Neutrophil (primary cell): ENCODE measurements at regions not wholly inside any gene's neighbourhood (a gene's known extent, or its start where the extent isn't known, plus 50 kb on each side); places are given as distances from the start of the nearest gene placed in this dataset.

Experiments used
- H3K27ac ChIP-seq: fragments of 200-600 bp; sonication (generic); 2 replicates; pipeline ENCODE4 v1.5.1; 2016; ENCODE audit warnings: mild to moderate bottlenecking, moderate library complexity
- H3K27me3 ChIP-seq: fragments of 200-600 bp; sonication (generic); 2 replicates; pipeline ENCODE4 v1.6.0; 2016; ENCODE audit warnings: mild to moderate bottlenecking
- H3K36me3 ChIP-seq: fragments of 200-600 bp; sonication (generic); 2 replicates; pipeline ENCODE4 v1.5.1; 2017
- H3K4me1 ChIP-seq, 2 experiments: fragments of 200-600 bp in 1 of 2; sonication (generic) in 1 of 2; 1 replicate in 1 of 2; 2 replicates in 1 of 2; pipeline versions ENCODE4 v1.5.1 to v1.6.1; 2013 to 2016; ENCODE audit warnings: low read depth in 1 of 2, low read length in 1 of 2, mild to moderate bottlenecking in 1 of 2, moderate library complexity in 1 of 2; ENCODE audit not compliant: control insufficient read depth in 1 of 2, insufficient read depth in 1 of 2
- H3K4me3 ChIP-seq, 2 experiments: fragments of 200-600 bp in 1 of 2; sonication (generic) in 1 of 2; 1 replicate in 1 of 2; 2 replicates in 1 of 2; pipeline ENCODE4 v1.5.1; 2013 to 2016; ENCODE audit warnings: low read depth in 1 of 2, low read length in 1 of 2, mild to moderate bottlenecking in 1 of 2, moderate library complexity in 1 of 2
- H3K9me3 ChIP-seq: fragments of 200-600 bp; sonication (generic); 2 replicates; pipeline ENCODE4 v1.5.1; 2016
- CTCF ChIP-seq: fragments of 200-600 bp; sonication (generic); IDR thresholded peaks from 2 replicates; pipeline ENCODE4 v1.5.1; 2016; ENCODE audit warnings: antibody characterized with exemption

DNA sequence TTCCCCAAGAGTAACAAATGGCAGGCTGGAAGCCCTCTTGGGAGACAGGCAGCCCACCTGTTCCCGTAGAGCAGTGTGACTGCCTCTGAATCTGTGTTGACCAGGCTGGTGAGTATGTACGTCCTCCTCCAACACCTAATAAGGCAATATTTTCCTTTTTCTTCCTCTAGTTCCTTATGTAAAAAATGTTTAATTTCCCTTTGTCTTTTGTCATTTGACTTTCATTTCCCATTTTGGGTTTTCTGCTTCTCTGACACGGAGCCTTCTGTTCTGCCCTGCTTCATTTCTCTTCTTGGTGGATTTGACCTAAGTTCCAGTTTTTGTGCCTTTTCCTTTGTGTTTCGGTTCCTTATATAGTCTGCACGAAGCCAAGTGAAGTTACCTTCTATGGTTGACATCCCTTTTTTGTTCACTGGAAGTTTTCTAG lies 65.8 kb upstream of the ATF3 start:
- H3K4me3 ChIP-seq = no peak overlapping the region
- H3K4me1 ChIP-seq = no peaks in the 10 kb centered on the region
- peaks cover 5% of the 10 kb centered on the region for H3K27me3 ChIP-seq
- no peak overlapping the region for H3K27ac ChIP-seq
- no peaks in the 10 kb centered on the region for H3K9me3 ChIP-seq
- no peak for TF ChIP-seq CTCF
- no peaks in the 10 kb centered on the region for H3K36me3 ChIP-seq

- peaks cover 5% of the 10 kb centered on the region for H3K27me3 ChIP-seq
- no peak for TF ChIP-seq CTCF
- no peaks in the 10 kb centered on the region for H3K4me1 ChIP-seq
- no peaks in the 10 kb centered on the region for H3K9me3 ChIP-seq
- no peak overlapping the region for H3K27ac ChIP-seq
- no peak overlapping the region for H3K4me3 ChIP-seq
- no peaks in the 10 kb centered on the region for H3K36me3 ChIP-seq
Measured at GRCh38 chr1:212544110-212544509, 64.5 kb upstream of the ATF3 start.

DNA sequence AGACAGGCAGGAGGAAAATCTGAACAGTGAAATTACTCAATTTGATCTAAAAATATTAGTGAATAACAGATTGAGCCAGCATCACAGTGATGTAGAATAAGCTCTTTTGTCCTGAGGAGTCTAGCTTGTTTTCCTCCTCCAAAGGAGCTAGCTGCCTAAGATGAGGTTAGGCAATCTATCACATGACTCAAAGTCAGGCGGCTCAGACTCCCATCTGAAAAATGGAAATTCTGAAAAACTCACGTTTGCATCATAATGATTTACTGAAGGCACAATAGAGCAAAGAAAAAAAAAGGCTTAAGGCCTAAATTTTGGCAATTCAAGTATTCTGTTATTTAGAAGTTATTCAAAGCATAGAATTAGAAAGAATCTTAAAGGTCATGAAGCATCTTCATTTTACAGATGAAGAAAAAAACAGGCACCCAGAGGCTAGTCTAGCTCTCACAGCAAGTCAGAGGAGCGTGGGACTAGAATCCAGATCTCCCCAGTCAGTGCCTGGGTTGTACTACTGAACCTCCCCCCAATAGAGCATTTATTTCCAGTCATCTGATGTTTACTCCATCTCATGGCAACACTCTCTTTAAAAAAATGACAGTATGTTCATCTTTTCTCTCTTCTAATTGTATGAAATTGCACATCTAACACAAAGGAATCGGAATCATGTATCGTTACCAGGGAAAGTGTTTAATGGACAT lies 62.5 kb upstream of the ATF3 start:
- Histone ChIP-seq H3K4me3 (no peak overlapping the region), H3K36me3 (no peaks in the 10 kb centered on the region), H3K4me1 (no peaks in the 10 kb centered on the region), H3K9me3 (no peaks in the 10 kb centered on the region), H3K27ac (no peak overlapping the region), H3K27me3 (peaks cover 10% of the 10 kb centered on the region)
- TF ChIP-seq CTCF = no peak

GRCh38 chr1:212549503-212550017 lies 59.0 kb upstream of the ATF3 start:
- Histone ChIP-seq H3K27me3 (peaks cover 5% of the 10 kb centered on the region), H3K27ac (no peak overlapping the region), H3K36me3 (no peaks in the 10 kb centered on the region), H3K4me3 (no peak overlapping the region), H3K9me3 (no peaks in the 10 kb centered on the region), H3K4me1 (no peaks in the 10 kb centered on the region)
- TF ChIP-seq CTCF = no peak

GRCh38 chr1:212551929-212552328 lies 56.6 kb upstream of the ATF3 start:
- no peaks in the 10 kb centered on the region for H3K36me3 ChIP-seq
- H3K4me1 ChIP-seq = no peaks in the 10 kb centered on the region
- no peaks in the 10 kb centered on the region for H3K9me3 ChIP-seq
- H3K4me3 ChIP-seq = no peak overlapping the region
- no peak overlapping the region for H3K27ac ChIP-seq
- H3K27me3 ChIP-seq = peaks cover 28% of the 10 kb centered on the region
- TF ChIP-seq CTCF = no peak
